ENCODE measurements at regions not wholly inside any gene's neighbourhood (a gene's known extent, or its start where the extent isn't known, plus 50 kb on each side); places are given as distances from the start of the nearest gene placed in this dataset.

- Mint-ChIP-seq H3K4me1 (no peaks in the 10 kb centered on the region), H3K9me3 (peaks cover 3% of the 10 kb centered on the region), H3K4me3 (no peak overlapping the region), H3K27ac (no peak overlapping the region), H3K36me3 (no peaks in the 10 kb centered on the region), H3K27me3 (no peaks in the 10 kb centered on the region)
- ATAC-seq: no peak
Measured at GRCh38 chr9:119487118-119487827, 118.0 kb upstream of the BRINP1 start.

- Mint-ChIP-seq H3K4me3 (no peak overlapping the region), H3K27me3 (no peaks in the 10 kb centered on the region), H3K9me3 (peaks cover 3% of the 10 kb centered on the region), H3K27ac (no peak overlapping the region), H3K36me3 (no peaks in the 10 kb centered on the region), H3K4me1 (no peaks in the 10 kb centered on the region)
- ATAC-seq: no peak
Measured at GRCh38 chr9:119483153-119483552, 113.9 kb upstream of the BRINP1 start.

DNA sequence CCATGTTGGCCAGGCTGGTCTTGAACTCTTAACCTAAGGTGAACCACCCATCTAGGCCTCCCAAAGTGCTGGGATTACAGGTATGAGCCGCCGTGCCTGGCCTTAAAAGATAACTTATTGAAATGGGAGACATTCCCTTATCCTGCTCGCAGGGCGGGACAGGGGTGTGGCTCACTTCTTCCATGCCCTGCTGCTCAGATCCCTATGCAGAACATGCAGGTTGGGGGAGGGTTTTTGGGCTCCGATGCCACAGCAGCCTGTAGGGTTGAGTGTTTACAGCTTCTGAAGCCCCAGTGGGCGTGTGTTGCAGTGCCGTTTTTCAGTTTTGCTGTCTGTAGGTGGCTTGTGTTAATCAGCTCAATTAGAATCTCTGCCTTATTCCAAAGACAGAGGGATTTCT, 108.0 kb upstream of the BRINP1 start:
- Mint-ChIP-seq H3K27me3 (peaks cover 2% of the 10 kb centered on the region), H3K36me3 (no peaks in the 10 kb centered on the region), H3K4me3 (no peak overlapping the region), H3K4me1 (no peaks in the 10 kb centered on the region), H3K9me3 (no peaks in the 10 kb centered on the region), H3K27ac (no peak overlapping the region)
- no peak for ATAC-seq

DNA sequence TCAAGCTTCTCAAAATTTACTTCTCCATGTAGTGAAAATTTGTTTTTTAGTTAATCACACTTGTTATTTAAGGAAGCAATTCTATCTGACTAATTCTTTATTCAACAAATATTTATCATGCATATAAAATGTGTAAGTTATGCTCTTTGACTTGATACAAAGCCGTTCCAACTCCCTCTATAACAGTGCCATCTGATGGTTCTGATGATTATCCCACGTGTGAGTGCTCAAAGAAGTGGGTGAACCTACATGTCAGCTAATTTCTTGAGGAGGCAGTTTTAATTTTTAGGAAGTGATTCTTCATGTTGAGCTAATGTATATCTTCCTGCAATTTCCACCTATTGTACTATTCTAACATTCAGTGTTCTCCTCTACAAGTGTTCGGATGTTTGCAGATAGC, 88.8 kb upstream of the BRINP1 start:
- Mint-ChIP-seq H3K27ac (no peak overlapping the region), H3K4me1 (no peaks in the 10 kb centered on the region), H3K4me3 (no peak overlapping the region), H3K36me3 (no peaks in the 10 kb centered on the region), H3K27me3 (peaks cover 8% of the 10 kb centered on the region), H3K9me3 (peaks cover 8% of the 10 kb centered on the region)
- ATAC-seq: no peak

DNA sequence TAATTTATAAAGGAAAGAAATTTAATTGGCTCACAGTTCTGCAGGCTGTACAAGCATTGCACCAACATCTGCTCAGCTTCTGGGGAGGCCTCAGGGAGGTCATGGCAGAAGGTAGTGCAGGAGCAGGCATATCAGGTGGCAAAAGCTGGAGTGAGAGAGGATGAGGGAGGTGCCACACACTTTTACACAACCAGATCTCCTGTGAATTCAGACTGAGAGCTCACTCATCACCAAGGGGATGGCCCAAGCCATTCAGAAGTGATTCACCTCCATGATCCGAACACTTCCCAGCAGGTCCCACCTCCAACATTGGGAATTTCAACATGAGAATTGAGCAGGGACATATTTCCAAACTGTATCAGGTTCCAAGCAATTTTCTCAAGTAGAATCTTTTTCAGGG, 84.7 kb upstream of the BRINP1 start:
- ATAC-seq: no peak
- Mint-ChIP-seq H3K9me3 (peaks cover 4% of the 10 kb centered on the region), H3K27ac (no peak overlapping the region), H3K4me1 (no peaks in the 10 kb centered on the region), H3K36me3 (no peaks in the 10 kb centered on the region), H3K4me3 (no peak overlapping the region), H3K27me3 (no peaks in the 10 kb centered on the region)

GRCh38 chr9:119453490-119453911, 84.3 kb upstream of the BRINP1 start:
- Mint-ChIP-seq H3K36me3 (no peaks in the 10 kb centered on the region), H3K4me1 (no peaks in the 10 kb centered on the region), H3K4me3 (no peak overlapping the region), H3K9me3 (peaks cover 4% of the 10 kb centered on the region), H3K27ac (no peak overlapping the region), H3K27me3 (no peaks in the 10 kb centered on the region)
- ATAC-seq: no peak

DNA sequence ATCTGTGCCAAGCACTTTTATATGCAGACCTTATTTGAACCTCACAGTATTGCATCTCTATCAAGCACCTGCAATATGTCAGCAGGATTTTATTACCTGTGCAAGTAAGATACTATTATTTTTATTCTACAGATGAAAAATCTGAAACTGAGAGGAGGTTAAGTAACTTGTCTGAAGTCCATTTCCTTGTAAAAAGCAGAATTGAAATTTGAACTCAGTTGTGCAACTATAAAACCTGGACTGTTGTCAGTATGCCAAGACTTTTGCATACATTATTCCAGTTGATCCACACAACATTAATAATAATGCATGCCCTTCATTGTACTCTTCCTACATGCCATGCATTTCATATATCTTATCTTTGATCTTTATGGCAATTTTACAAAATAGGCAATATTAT, 82.2 kb upstream of the BRINP1 start:
- Mint-ChIP-seq H3K4me1 (no peaks in the 10 kb centered on the region), H3K4me3 (no peak overlapping the region), H3K27me3 (no peaks in the 10 kb centered on the region), H3K9me3 (peaks cover 4% of the 10 kb centered on the region), H3K36me3 (no peaks in the 10 kb centered on the region), H3K27ac (no peak overlapping the region)
- no peak for ATAC-seq

DNA sequence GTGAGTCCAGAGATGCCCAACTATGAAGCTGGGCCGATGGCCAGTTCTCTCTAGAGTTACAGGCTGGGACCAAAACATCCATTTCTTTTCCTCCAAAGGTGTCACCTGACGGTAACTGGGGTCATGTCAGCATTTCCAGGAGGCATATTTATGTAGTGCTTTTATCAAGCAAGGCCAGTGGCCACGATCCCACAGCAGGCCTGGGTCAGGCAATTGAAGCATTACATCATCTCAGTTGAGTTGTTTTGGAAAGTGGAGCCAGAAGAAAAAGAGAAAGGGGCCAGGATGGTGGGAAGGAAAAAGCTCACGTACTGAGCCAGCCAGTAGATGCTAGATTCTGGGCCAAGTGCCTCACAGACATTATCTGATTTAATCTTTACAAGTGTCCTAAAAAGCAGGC, 73.9 kb upstream of the BRINP1 start:
- Mint-ChIP-seq H3K27me3 (peaks cover 9% of the 10 kb centered on the region), H3K36me3 (no peaks in the 10 kb centered on the region), H3K4me1 (no peaks in the 10 kb centered on the region), H3K27ac (no peak overlapping the region), H3K4me3 (no peak overlapping the region), H3K9me3 (no peaks in the 10 kb centered on the region)
- no peak for ATAC-seq

- no peak overlapping the region for H3K4me3 Mint-ChIP-seq
- H3K27ac Mint-ChIP-seq: no peak overlapping the region
- no peaks in the 10 kb centered on the region for H3K36me3 Mint-ChIP-seq
- H3K27me3 Mint-ChIP-seq: peaks cover 9% of the 10 kb centered on the region
- no peaks in the 10 kb centered on the region for H3K4me1 Mint-ChIP-seq
- ATAC-seq: no peak
- no peaks in the 10 kb centered on the region for H3K9me3 Mint-ChIP-seq
Measured at GRCh38 chr9:119441832-119442231, 72.6 kb upstream of the BRINP1 start.

DNA sequence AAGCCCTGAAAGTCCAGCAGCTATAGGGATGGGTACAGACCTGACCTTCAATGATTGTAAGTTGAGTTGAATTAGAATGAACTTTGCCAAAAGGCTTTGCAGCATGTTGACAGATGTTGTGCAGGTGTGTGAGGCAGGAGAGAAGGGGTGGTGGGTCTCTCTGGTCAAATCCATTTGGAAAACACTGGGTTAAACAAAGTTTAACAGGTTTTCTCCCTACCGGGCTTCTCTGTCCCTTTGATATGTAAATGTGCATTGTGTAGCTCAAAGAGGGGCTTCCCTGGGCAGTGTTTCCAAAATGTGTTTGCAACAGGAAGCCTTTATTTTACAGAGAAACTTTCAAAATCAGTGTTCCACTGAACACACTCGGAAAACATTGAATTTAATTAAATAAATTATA, 72.1 kb upstream of the BRINP1 start:
- Mint-ChIP-seq H3K4me3 (no peak overlapping the region), H3K27me3 (peaks cover 9% of the 10 kb centered on the region), H3K36me3 (no peaks in the 10 kb centered on the region), H3K9me3 (no peaks in the 10 kb centered on the region), H3K27ac (no peak overlapping the region), H3K4me1 (no peaks in the 10 kb centered on the region)
- no peak for ATAC-seq

GRCh38 chr9:119436261-119436660, 67.0 kb upstream of the BRINP1 start:
- no peak overlapping the region for H3K27ac Mint-ChIP-seq
- H3K36me3 Mint-ChIP-seq: no peaks in the 10 kb centered on the region
- no peaks in the 10 kb centered on the region for H3K9me3 Mint-ChIP-seq
- no peak for ATAC-seq
- H3K4me3 Mint-ChIP-seq: no peak overlapping the region
- no peaks in the 10 kb centered on the region for H3K4me1 Mint-ChIP-seq
- H3K27me3 Mint-ChIP-seq: no peaks in the 10 kb centered on the region

DNA sequence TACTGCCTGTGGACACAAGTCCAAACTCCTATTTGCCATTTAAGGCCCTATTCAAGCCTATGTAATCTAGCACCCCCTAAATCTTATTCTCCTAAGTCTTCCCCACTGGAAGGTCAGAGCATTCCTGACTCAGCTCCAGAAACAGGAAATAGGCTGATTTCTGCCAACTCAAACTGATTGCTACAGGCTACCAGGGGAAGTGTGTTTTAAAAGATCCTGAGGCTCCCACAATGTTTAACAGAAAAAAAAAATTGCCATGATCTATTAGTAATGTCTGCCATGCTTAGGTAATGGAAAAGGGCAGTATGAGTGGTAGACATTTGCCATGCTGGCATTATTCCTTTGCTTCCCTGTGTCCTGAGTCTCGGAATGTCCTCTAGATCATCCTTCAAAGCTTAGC, 65.8 kb upstream of the BRINP1 start:
- no peaks in the 10 kb centered on the region for H3K36me3 Mint-ChIP-seq
- no peaks in the 10 kb centered on the region for H3K27me3 Mint-ChIP-seq
- no peaks in the 10 kb centered on the region for H3K4me1 Mint-ChIP-seq
- no peaks in the 10 kb centered on the region for H3K9me3 Mint-ChIP-seq
- no peak overlapping the region for H3K4me3 Mint-ChIP-seq
- no peak overlapping the region for H3K27ac Mint-ChIP-seq
- ATAC-seq: no peak

- Mint-ChIP-seq H3K36me3 (no peaks in the 10 kb centered on the region), H3K27ac (no peak overlapping the region), H3K9me3 (peaks cover 3% of the 10 kb centered on the region), H3K4me1 (no peaks in the 10 kb centered on the region), H3K4me3 (no peak overlapping the region), H3K27me3 (no peaks in the 10 kb centered on the region)
- no peak for ATAC-seq
Measured at GRCh38 chr9:119432428-119432827, 63.2 kb upstream of the BRINP1 start.

DNA sequence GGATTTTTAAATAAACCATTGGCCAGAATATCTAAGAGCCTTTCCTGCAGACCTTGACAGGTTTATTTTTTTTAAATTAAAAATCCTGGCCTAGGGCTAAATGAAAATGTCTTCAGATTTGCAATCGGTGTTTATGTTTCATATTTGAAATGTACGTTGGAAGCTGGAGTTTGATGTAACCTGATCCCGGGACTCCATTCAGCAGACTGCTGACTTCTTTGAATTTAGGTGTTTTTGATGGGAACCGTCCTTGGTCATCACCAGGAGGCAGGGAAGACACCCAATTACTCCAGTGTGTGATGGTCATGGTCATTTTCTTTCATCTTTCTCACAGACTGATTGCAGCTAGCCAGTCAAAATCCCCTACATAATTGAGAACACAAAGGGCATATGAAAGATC, 60.1 kb upstream of the BRINP1 start:
- Mint-ChIP-seq H3K9me3 (peaks cover 3% of the 10 kb centered on the region), H3K4me1 (no peaks in the 10 kb centered on the region), H3K27me3 (no peaks in the 10 kb centered on the region), H3K4me3 (no peak overlapping the region), H3K36me3 (no peaks in the 10 kb centered on the region), H3K27ac (no peak overlapping the region)
- no peak for ATAC-seq

DNA sequence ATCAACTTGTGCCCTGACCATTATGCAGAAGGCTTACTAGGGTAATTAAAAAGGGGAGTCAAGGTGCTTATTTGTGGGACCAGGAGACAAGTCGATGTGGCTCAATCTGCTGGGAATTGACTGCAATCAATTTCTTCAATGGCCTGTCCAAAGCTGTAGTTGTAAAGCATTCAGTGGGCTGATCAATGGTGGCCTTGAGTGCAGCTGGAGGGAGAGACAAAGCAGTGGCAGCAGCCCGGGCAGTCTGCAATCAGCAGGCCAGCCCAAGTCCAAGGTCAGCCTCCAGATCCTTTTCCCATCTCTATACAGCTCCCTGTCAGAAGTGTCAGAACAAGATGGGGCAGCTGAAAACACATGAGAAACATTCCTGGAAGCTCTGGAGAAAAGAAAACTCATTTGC, 51.0 kb upstream of the BRINP1 start:
- Mint-ChIP-seq H3K9me3 (peaks cover 3% of the 10 kb centered on the region), H3K27ac (no peak overlapping the region), H3K36me3 (no peaks in the 10 kb centered on the region), H3K27me3 (no peaks in the 10 kb centered on the region), H3K4me3 (no peak overlapping the region), H3K4me1 (no peaks in the 10 kb centered on the region)
- ATAC-seq: no peak

Data from stimulated activated memory B cell treated with anti-CD40 and anti-IgM and Interleukin-4, amounts not matched to agents 10 μg/mL and 1 μg/mL and 100 μg/mL, for 72 hours (primary cell).